Stimulated activated CD8-positive, alpha-beta memory T cell treated with anti-CD3 and anti-CD28 coated beads, Interleukin-15, amount 100 ng/mL, for 24 hours (primary cell): ENCODE measurements at regions not wholly inside any gene's neighbourhood (a gene's known extent, or its start where the extent isn't known, plus 50 kb on each side); places are given as distances from the start of the nearest gene placed in this dataset.
"Not testable (repeated sequence)": the region's sequence is repeated elsewhere in the genome, so short reads cannot be mapped to it uniquely, and the experiment has no call there.

Experiments
- DNase-seq: peaks from one replicate; pipeline ENCODE4 v3.0.0-alpha.2; 2020; ENCODE audit warnings: low read depth

- no peak for DNase-seq
These were observed 300.6 kb downstream of the SATB1 start for GRCh38 chr3:18124501-18124900.

- DNase-seq: no peak
These were observed 302.9 kb downstream of the SATB1 start for GRCh38 chr3:18122264-18122663.

- no peak for DNase-seq
These were observed 304.1 kb downstream of the SATB1 start for GRCh38 chr3:18121020-18121419.

- no peak for DNase-seq
These were observed 305.3 kb downstream of the SATB1 start for GRCh38 chr3:18119866-18120265.

GRCh38 chr3:18114894-18115293 lies 310.2 kb downstream of the SATB1 start:
- no peak for DNase-seq

GRCh38 chr3:18113417-18113816 lies 311.7 kb downstream of the SATB1 start:
- DNase-seq: no peak

GRCh38 chr3:18112674-18113375 lies 312.3 kb downstream of the SATB1 start:
- no peak for DNase-seq

GRCh38 chr3:18111796-18112232 lies 313.3 kb downstream of the SATB1 start:
- DNase-seq: no peak

GRCh38 chr3:18103591-18103990 lies 321.5 kb downstream of the SATB1 start:
- no peak for DNase-seq

GRCh38 chr3:18100121-18100520 lies 325.0 kb downstream of the SATB1 start:
- DNase-seq: no peak

GRCh38 chr3:18099611-18100010 lies 325.5 kb downstream of the SATB1 start:
- DNase-seq: no peak

GRCh38 chr3:18098960-18099587 lies 326.1 kb downstream of the SATB1 start:
- no peak for DNase-seq

- DNase-seq: no peak
These were observed 327.1 kb downstream of the SATB1 start for GRCh38 chr3:18097989-18098388.

GRCh38 chr3:18097473-18097872 lies 327.7 kb downstream of the SATB1 start:
- no peak for DNase-seq

- no peak for DNase-seq
These were observed 332.4 kb downstream of the SATB1 start for GRCh38 chr3:18092726-18093125.

GRCh38 chr3:18090377-18090776 lies 334.8 kb downstream of the SATB1 start:
- no peak for DNase-seq

GRCh38 chr3:18087988-18088387 lies 337.2 kb downstream of the SATB1 start:
- DNase-seq: no peak

GRCh38 chr3:18086760-18087159 lies 338.4 kb downstream of the SATB1 start:
- DNase-seq: no peak

GRCh38 chr3:18086078-18086477 lies 339.1 kb downstream of the SATB1 start:
- DNase-seq: no peak

- DNase-seq: no peak
These were observed 339.7 kb downstream of the SATB1 start for GRCh38 chr3:18085429-18085828.

GRCh38 chr3:18083273-18083590 lies 340.8 kb upstream of the TBC1D5 start:
- not testable (repeated sequence) for DNase-seq

GRCh38 chr3:18082551-18083272 lies 340.3 kb upstream of the TBC1D5 start:
- DNase-seq: no peak

- no peak for DNase-seq
These were observed 337.8 kb upstream of the TBC1D5 start for GRCh38 chr3:18080198-18080689.
